Neural crest cell (in vitro differentiated cells): ENCODE measurements at regions not wholly inside any gene's neighbourhood (a gene's known extent, or its start where the extent isn't known, plus 50 kb on each side); places are given as distances from the start of the nearest gene placed in this dataset.

Experiments
- DNase-seq: peaks from one replicate; pipeline ENCODE4 v3.0.0; 2021; ENCODE audit warnings: low read depth, mixed read lengths, low spot score
- H3K27ac Mint-ChIP-seq: one replicate; pipeline ENCODE4 v1.8.0; 2021; ENCODE audit warnings: mild to moderate bottlenecking, mixed read lengths; ENCODE audit not compliant: unreplicated experiment
- H3K27me3 Mint-ChIP-seq: 2 replicates; pipeline ENCODE4 v1.8.0; 2021; ENCODE audit warnings: low read depth, mild to moderate bottlenecking, mixed read lengths
- H3K36me3 Mint-ChIP-seq: 2 replicates; pipeline ENCODE4 v1.8.0; 2021; ENCODE audit warnings: low read depth, mild to moderate bottlenecking, mixed read lengths
- H3K4me1 Mint-ChIP-seq: 2 replicates; pipeline ENCODE4 v1.8.0; 2021; ENCODE audit warnings: mixed read lengths
- H3K4me3 Mint-ChIP-seq: one replicate; pipeline ENCODE4 v1.8.0; 2021; ENCODE audit warnings: mild to moderate bottlenecking, mixed read lengths
- H3K9me3 Mint-ChIP-seq: 2 replicates; pipeline ENCODE4 v1.8.0; 2021; ENCODE audit warnings: mixed read lengths
- CTCF ChIP-seq: fragments of 200-600 bp; sonication (generic); conservative IDR thresholded peaks from 2 replicates; pipeline ENCODE4 v1.5.0; 2021; ENCODE audit warnings: antibody characterized with exemption, mild to moderate bottlenecking

- Mint-ChIP-seq H3K9me3 (peaks cover 5% of the 10 kb centered on the region), H3K27me3 (no peaks in the 10 kb centered on the region), H3K4me1 (peaks cover 16% of the 10 kb centered on the region), H3K4me3 (no peak overlapping the region), H3K36me3 (no peaks in the 10 kb centered on the region), H3K27ac (no peak overlapping the region)
- no peak for DNase-seq
- TF ChIP-seq CTCF: no peak
These were observed 281.1 kb upstream of the FN1 start for GRCh38 chr2:215716956-215717355.

- Mint-ChIP-seq H3K4me1 (peaks cover 19% of the 10 kb centered on the region), H3K27ac (no peak overlapping the region), H3K36me3 (no peaks in the 10 kb centered on the region), H3K27me3 (no peaks in the 10 kb centered on the region), H3K4me3 (no peak overlapping the region), H3K9me3 (peaks cover 2% of the 10 kb centered on the region)
- TF ChIP-seq CTCF: no peak
- DNase-seq: no peak
These were observed 277.3 kb upstream of the FN1 start for GRCh38 chr2:215712871-215713790.

- Mint-ChIP-seq H3K36me3 (no peaks in the 10 kb centered on the region), H3K27me3 (no peaks in the 10 kb centered on the region), H3K9me3 (peaks cover 2% of the 10 kb centered on the region), H3K27ac (no peak overlapping the region), H3K4me1 (peaks cover 15% of the 10 kb centered on the region), H3K4me3 (no peak overlapping the region)
- no peak for DNase-seq
- no peak for TF ChIP-seq CTCF
These were observed 276.5 kb upstream of the FN1 start for GRCh38 chr2:215712219-215712868.

GRCh38 chr2:215711471-215712034 lies 275.7 kb upstream of the FN1 start:
- Mint-ChIP-seq H3K4me1 (peaks cover 15% of the 10 kb centered on the region), H3K27ac (no peak overlapping the region), H3K36me3 (no peaks in the 10 kb centered on the region), H3K4me3 (no peak overlapping the region), H3K27me3 (no peaks in the 10 kb centered on the region), H3K9me3 (peaks cover 2% of the 10 kb centered on the region)
- no peak for DNase-seq
- no peak for TF ChIP-seq CTCF

DNA sequence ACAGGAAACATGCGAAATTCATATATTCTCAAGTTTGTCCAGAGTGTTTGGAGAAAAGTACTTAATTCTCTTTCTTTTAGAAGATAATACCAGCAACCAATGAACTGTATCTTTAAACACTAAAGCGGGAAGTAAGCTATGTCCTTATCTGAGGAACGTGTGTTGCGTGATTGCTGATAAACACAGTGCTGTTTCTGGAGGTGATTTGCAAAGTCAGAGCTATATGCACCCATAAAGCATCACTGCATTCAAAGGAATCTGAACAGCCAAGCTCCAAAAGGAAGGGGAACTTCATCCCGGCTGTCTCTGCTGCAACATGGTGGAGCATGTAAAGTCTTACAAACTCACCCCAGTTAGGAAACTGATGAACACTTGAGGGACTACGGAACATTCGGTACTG lies 271.7 kb upstream of the FN1 start:
- Mint-ChIP-seq H3K36me3 (no peaks in the 10 kb centered on the region), H3K4me1 (peaks cover 8% of the 10 kb centered on the region), H3K27me3 (no peaks in the 10 kb centered on the region), H3K4me3 (no peak overlapping the region), H3K27ac (no peak overlapping the region), H3K9me3 (no peaks in the 10 kb centered on the region)
- no peak for DNase-seq
- no peak for TF ChIP-seq CTCF
